ENCODE measurements at regions not wholly inside any gene's neighbourhood (a gene's known extent, or its start where the extent isn't known, plus 50 kb on each side); places are given as distances from the start of the nearest gene placed in this dataset.
A peak's percentile ranks its signal among the peaks of the same experiment; 100 is the strongest.
"Not testable (repeated sequence)": the region's sequence is repeated elsewhere in the genome, so short reads cannot be mapped to it uniquely, and the experiment has no call there.

DNA sequence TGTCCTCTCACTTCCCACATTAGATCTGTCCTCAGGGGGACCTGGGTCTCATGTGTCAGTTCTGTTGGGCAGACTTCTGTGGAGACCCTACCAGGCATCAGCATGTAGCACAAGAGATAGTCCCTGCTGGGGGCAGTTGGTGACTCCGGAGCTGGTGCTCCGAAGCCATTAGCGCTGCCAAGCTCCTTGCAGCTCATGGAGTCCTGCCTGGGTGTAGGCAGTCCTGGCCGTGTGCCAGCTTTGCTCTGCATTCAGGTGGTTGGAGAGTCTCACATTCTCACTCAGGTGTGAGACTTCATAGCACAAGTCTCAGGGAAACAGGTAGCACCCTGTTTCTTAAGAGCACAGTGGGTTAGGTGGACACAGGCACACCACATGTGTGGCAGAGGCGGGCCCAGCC is 202.3 kb downstream of the LIPI start:
- not testable (repeated sequence) for DNase-seq (ENCODE audit: low read depth in 2 of 2)

- DNase-seq (ENCODE audit: low read depth in 2 of 2), result not testable (repeated sequence)
These were observed 202.7 kb downstream of the LIPI start for GRCh38 chr21:14008006-14008405.

DNA sequence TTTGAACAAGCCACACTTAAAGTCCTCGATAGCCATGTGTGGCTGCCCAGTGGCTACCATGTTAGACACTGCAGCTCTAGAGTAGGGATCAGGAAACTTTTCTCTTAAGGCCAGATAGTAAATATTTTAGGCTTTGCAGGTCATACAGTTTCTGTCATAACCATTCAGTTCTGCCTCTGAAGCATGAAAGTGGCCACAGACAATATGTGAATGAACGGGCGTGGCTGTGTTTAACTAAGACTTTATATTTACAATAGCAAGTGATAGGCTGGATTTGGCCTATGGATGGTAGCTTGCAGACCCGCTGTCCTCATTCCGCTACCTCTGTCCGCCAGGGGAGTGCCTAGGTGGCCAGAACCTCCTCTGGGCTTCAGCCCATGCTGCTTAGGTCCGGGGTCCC is 204.6 kb downstream of the LIPI start:
- DNase-seq (ENCODE audit: low read depth in 2 of 2), result not testable (repeated sequence)

- DNase-seq (ENCODE audit: low read depth in 2 of 2), result not testable (repeated sequence)
These were observed 223.5 kb downstream of the LIPI start for GRCh38 chr21:13986996-13987958.

DNA sequence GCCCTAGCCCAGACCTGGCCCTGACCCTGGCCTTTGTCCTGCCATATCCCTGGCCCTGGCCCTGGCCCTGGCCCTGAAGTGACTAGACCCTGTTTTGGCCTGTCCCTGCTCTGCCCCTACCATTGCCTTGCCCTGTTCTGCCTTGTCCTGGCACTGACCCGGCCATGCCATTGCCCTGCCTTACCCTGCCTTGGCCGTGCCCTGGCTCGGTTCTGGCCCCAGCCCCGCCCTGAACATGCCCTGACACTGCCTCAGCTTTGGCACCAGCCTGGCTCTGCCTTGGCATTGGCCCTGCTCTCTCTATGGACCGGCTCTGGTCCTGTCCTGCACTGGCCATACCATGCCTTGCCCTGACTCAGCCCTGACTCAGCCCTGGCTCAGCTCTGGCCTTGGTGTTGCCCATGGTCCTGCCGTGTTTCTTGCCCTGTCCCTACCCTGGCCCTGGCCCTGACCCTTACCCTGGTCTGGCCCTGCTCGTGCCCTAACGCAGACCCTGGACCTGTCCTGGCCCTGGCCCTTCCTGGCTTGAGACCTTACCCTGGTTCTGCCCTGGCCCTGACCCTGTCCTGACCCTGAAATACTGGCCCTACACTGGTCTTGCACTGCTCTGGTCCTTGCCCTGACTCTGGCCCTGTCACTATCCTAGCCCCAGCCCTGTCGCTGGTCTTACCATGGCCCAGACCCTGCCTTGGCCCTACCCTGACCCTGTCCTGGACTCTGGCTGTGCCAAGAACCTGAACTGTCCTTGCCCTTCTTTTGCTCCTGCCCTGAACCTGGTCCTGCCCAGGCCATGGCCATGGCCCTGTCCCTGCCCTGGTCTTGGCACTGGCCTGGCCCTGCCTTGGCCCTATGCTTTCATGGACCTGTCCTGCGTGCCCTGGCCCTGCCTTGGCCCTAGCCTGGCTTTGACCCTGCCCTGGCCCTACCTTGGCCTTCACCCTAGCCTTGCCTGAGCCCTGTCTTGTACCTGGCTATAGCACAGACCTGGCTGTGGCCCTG is 224.6 kb downstream of the LIPI start:
- DNase-seq (ENCODE audit: low read depth in 2 of 2), result not testable (repeated sequence)

GRCh38 chr21:13985137-13985864 is 225.5 kb downstream of the LIPI start:
- DNase-seq (ENCODE audit: low read depth in 2 of 2), result not testable (repeated sequence)

- not testable (repeated sequence) for DNase-seq (ENCODE audit: low read depth in 2 of 2)
These were observed 226.0 kb downstream of the LIPI start for GRCh38 chr21:13984728-13985127.

DNA sequence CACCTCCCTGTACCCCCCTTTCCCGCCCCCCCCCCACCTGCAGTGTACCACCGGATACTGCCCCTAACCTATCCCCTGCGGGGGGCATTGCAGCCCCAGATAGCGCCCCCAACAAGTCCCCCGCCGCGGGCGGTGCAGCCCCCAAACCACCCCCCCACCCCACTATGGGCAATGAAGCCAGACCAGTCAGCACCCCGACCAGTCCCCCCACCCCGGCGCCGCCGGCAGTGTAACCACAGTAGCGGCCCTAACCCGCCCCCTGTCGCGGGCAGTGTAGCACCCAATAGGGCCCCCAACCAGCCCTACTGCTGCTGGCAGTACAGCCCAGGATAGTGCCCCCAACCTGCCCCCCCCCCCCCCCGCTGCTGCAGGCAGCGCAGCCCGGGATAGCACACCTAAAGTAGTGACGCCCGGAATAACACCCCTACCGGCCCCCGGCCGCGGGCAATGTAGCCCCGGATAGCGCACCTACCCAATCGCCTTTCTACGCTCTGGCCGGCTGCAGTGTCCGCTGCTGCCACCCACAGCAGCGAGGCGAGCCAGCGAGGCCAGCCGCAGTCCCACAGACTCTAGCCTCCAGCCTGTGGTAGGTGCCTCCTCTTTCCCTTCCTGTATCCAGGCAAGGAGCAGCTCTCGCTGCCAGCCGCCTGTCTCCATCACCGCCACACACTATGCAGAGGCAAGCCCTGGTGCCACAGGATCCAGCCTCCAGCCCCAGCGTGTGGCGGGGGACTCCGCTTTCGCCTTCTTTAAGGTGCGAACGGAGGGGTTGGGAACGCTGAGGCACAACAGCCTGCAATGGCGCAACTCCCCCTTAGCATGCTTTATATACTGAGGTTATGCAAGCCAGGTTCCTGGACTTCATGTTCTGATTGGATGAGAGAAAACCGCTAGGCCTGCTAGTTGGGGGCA is 229.3 kb downstream of the LIPI start:
- DNase-seq (ENCODE audit: low read depth in 2 of 2), result not testable (repeated sequence)

- DNase-seq (ENCODE audit: low read depth in 2 of 2), result peak; percentile 32 to 48
These were observed 230.6 kb downstream of the LIPI start for GRCh38 chr21:13980115-13980662.

GRCh38 chr21:13979608-13980007 is 231.1 kb downstream of the LIPI start:
- not testable (repeated sequence) for DNase-seq (ENCODE audit: low read depth in 2 of 2)

- DNase-seq (ENCODE audit: low read depth in 2 of 2), result not testable (repeated sequence)
These were observed 236.2 kb downstream of the LIPI start for GRCh38 chr21:13974582-13974981.

DNA sequence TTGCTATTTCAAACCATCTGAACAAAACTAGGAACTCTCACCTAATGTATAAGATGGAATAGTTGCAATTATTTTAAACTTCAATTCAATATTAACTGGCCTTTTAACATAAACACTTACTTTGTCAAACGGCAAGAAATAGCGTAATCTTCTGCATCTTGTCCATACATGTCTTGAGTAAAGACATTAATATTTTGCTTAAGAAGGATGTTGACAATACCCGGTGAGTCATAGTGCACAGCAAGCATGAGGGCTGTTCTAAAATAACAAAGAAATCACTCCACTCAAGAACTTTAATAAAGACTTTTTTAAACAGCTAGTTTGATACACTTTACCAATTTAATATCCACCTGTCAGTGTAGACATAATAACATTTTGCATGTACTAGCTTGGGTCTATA is 240.9 kb downstream of the LIPI start:
- not testable (repeated sequence) for DNase-seq (ENCODE audit: low read depth in 2 of 2)

GRCh38 chr21:13969002-13969401 is 241.8 kb downstream of the LIPI start:
- not testable (repeated sequence) for DNase-seq (ENCODE audit: low read depth in 2 of 2)

GRCh38 chr21:13963259-13963658 is 247.5 kb downstream of the LIPI start:
- not testable (repeated sequence) for DNase-seq (ENCODE audit: low read depth in 2 of 2)

DNA sequence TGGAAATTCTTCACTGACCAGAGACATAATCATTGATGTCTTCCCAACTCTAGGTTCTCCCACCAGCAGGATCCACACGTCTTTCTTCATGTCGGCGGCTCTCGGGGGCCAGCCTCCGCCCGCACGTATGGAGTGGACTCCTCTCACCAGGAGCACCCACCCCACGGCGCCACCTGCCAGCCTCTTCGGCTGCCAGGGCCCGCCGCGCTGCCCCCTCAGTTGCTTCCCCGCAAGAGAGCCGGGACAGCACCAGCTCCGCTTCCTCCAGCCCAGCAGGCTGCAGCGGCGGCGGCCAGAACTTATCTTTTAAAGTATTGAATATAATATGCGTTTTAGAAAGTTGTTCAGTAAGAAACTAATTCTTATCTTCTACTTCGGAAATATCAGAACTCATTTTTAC is 273.5 kb downstream of the LIPI start:
- no peak for DNase-seq (ENCODE audit: low read depth in 2 of 2)

- DNase-seq (ENCODE audit: low read depth in 2 of 2), result not testable (repeated sequence)
These were observed 274.5 kb downstream of the LIPI start for GRCh38 chr21:13936033-13936937.

DNA sequence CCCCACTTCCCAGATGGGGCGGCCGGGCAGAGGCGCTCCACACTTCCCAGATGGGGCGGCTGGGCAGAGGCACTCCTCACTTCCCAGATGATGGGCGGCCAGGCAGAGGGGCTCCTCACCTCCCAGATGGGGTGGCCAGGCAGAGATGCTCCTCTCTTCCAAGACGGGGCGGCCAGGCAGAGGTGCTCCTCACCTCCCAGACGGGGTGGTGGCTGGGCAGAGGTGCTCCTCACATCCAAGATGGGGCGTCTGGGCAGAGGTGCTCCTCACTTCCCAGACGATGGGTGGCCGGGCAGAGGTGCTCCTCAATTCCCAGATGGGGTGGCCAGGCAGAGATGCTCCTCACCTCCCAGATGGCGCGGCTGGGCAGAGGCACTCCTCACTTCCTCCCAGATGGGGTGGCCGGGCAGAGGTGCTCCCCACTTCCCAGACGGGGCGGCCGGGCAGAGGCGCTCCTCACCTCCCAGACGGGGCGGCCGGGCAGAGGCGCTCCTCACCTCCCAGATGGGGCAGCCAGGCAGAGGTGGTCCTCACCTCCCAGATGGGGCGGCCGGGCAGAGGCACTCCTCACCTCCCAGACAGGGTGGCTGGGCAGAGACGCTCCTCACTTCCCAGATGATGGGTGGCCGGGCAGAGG is 275.2 kb downstream of the LIPI start:
- not testable (repeated sequence) for DNase-seq (ENCODE audit: low read depth in 2 of 2)

GRCh38 chr21:13934887-13935342 is 275.8 kb downstream of the LIPI start:
- DNase-seq (ENCODE audit: low read depth in 2 of 2), result not testable (repeated sequence)
